Stimulated activated CD4-positive, alpha-beta T cell treated with anti-CD3 and anti-CD28 coated beads, Interleukin-15, amount 100 ng/mL, for 48 hours (primary cell): ENCODE measurements at regions not wholly inside any gene's neighbourhood (a gene's known extent, or its start where the extent isn't known, plus 50 kb on each side); places are given as distances from the start of the nearest gene placed in this dataset.

ENCODE experiments used
- DNase-seq, 2 donors: peaks; one replicate each; pipeline ENCODE4 v3.0.0-alpha.2; 2020; ENCODE audit warnings: low read depth in 2 of 2

DNA sequence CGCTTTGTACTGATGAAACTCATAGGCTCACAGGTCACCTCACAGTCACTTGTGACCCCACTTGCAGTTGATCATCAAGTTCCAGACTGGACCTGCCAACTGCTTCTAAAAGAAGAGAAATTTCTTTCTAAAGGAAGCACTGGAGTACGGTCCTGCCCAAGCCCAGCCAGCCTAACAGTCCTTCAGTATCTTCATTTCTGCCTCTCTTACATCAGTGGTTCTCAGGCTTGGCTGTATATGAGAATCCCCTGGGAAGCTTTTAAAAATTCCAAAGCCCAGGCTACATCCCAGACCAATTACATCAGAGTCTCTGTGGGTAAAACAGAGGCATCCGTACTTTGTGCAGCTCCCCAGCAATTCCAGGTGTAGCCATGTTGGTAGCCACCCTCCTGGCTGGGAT, 282.1 kb downstream of the NFIB start:
- no peak for DNase-seq

DNA sequence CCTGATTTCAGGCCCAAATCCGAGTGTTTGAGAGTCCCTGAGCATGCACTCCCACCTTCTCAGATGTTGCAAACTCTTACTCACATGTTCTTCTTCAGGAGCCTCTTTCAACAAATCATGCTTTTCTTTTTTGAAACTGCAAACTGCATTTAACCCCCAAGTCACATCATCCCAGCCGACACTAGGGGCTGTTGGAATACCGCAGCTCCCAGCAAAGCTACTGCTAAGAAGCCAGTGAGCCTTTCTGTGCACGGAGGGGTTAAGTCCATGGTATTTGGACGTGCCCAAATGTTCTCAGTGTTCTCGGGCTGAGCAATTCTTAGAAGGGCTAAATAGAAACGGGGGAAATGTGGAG, 282.9 kb downstream of the NFIB start:
- DNase-seq, result no peak

DNA sequence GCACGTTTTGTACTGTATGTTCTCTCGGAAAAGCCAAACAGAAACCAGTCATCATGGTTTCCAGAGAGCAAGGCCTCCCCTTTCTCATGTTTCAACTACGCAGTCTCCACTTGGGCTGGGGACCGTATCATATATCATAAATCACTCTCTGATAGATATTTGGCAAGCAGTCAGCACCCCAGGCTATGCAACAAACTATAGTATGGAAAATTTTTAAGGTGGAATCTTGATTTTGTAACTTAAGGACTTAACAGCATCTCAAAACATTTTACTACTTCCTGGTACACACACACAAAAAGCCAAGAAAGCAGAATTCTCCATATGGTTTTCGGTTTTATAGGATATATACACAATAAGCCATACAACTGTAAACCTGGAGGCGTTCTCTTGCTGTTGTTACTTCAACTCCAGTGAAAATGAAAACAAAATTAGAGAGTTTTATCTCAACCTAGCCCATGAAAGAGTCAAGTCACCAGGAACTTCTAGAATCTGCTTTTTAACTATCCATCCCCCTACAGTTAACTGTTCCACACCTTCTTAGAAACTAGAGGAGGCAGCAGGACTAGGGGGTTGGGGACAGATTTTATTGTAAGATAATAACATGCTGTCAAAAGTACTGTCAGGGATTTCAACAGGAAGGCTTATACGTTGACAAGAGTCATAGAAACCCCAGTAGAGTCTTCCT, 283.4 kb downstream of the NFIB start:
- DNase-seq, result no peak

DNA sequence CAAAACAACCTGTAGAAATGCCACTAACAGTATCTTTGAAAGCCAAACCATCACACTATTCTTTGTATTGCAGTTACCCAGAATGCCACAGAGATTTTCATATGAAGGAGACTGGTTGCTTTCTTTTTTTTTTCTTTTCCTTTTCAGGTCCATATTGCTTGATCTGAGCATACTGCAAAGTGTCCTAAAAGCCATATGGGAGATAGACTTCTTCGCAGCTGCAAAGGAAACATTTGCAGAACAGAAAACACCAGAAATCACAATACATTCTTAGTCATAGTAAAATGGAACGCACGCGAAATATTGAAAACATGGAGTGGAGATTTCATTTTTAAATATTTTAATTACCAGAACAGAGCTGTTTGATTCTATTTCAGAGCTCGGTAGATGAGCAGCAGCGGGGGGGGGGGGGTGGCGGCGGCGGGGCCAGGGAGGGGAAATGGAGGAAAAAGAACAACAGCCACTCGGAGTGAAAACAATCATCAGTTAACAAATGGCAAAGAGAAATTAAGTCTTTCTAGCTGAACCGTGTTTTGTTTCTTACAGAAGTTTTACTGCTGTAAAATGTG, 284.1 kb downstream of the NFIB start:
- no peak for DNase-seq

DNA sequence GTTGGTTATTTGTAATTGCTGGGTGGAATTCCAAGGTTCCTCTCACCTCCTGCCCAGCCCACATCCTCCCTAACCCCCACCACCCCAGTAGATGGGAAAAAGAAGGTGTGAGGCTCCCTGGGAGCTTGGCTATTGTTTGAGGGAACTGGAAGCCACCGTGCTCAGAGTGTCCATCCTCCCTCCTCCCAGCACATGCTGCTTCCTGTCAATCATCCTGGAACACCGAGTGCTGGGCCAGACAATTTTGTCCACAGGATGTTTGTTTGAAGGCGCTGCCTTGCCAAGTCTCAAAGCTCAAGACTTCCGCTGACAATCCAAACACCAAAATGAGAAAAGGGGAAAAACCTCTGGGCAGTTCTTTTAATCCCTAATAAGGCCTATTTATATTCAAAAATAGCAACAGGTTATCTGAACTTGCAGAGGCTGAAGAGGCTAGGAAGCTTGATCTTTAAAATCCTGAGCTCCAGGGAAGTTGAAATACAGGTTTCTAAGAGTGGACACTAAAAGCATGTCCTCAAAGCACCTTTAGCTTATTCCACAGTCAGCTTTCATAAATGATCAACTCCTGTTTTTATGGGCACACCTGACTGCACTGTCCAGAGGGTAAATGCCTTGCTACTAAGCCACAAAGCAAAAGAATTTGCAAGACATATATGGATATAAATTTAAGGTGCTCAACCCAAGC, 286.7 kb downstream of the NFIB start:
- no peak for DNase-seq

DNA sequence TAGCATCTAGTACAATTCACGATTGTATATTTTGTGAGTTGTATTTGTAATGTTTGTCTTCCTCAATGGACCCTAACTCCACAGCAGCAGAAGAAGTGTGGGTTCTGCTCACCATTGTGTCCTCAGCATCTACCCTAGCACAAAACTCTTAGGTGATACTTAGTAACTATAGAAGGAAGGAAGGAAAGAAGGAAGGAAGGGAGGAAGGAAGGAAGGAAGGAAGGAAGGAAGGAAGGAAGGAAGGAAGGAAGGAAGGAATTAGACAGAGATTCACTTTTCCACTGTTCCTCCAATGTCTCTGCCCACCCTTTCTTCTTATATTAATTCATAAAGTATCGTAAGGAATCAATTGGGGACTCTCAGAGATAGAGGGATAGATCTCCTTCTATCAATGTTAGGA, 288.2 kb downstream of the NFIB start:
- DNase-seq, result no peak

DNA sequence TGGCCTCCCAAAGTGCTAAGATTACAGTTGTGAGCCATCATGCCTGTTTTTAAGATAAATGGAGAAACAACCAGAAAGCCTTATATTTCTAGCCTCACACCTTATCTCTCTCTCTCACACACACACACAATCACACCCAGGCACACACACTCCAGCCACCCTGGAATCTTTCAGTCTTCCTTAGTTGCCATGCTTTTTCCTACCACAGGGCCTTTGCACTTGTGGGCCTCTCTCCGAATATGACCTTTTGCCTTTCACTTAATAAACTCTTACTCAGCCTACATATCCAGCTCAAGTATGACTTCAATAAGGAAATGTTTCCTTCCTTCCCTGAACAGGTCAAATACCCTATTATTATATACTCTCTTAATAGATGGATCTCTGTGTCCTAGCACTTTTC, 290.7 kb downstream of the NFIB start:
- DNase-seq, result no peak

DNA sequence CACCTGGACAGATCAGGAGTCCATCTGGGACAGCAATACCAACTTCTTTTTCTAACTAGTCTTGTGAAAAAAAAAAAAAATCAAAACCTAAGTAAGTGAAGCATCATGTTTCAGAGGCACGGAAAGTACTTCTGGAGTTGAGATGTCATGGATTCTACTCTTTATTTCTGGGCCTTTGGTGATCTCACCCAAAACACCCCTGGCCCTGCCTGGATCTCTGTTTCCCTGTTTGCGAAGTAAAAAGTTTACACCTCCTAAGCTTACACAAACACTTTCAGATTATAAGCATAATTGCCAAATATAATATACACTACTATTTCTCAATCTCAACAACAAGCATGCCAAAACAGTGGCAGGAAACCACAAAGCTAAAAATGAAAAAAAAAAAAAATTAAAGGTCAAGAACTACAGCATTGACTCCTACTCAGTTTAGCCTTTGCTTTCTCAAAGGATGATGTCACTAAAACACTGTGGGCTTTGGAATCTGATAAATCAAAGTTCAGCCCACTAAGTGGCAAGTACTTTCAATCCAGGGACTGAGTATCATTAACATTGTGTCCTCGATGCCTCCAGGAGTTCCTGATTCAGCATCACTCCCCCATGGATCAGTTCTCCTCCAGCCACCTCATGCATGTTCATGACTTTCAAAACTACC, 291.9 kb downstream of the NFIB start:
- no peak for DNase-seq

DNA sequence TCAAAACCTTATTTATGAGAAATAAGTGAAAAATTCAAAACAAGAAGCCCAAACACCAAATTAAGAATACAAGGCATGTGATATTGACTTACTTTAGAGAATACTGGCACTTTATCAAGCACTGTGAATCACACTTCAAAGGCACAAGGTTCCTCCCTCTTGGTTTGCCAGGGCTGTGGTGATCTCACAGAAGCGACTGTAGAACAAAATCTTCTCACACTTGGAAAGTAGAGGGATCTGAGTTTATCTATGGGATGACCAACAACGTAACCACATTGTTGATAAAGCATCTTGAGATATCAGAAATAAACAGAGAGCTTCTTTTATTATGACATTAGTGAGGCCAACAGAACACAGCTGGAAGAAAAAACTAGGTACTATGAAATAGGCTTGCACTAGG, 295.9 kb downstream of the NFIB start:
- DNase-seq, result no peak

DNA sequence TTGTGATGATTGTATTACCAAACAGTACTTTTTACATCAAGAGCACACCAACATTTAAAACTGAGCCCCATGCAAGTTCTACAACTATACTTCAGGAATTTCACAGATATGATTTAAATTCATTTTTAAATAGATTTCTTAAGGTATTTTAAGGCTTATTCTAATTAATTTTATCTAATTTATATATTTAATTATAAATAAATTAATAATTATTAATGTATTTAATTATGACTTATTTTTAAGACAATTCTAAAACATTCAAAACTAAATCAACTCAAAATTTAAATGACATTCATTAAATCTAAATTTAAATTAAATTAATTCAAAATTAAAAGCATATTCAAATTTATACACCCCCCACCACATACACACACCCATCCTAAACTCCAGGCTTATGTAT, 299.2 kb downstream of the NFIB start:
- no peak for DNase-seq

DNA sequence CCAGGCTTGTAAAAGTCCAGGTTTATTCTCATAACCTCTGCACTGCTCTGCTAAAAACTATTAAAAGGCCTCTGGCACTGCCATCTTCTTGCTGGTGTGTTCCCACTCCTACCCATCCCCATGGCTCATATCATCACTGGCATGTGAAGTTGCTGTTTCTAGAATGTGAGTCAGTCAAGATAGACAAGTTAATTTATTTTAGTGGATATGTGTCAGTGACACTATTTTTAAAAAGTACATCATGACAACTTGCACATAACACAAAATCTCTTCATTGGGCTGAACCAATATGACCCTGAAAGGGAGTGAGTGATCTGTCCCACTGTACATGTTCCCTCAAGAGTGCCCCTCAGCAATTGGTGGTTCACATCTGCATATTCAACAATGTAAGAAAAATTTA, 299.7 kb downstream of the NFIB start:
- DNase-seq, result no peak

DNA sequence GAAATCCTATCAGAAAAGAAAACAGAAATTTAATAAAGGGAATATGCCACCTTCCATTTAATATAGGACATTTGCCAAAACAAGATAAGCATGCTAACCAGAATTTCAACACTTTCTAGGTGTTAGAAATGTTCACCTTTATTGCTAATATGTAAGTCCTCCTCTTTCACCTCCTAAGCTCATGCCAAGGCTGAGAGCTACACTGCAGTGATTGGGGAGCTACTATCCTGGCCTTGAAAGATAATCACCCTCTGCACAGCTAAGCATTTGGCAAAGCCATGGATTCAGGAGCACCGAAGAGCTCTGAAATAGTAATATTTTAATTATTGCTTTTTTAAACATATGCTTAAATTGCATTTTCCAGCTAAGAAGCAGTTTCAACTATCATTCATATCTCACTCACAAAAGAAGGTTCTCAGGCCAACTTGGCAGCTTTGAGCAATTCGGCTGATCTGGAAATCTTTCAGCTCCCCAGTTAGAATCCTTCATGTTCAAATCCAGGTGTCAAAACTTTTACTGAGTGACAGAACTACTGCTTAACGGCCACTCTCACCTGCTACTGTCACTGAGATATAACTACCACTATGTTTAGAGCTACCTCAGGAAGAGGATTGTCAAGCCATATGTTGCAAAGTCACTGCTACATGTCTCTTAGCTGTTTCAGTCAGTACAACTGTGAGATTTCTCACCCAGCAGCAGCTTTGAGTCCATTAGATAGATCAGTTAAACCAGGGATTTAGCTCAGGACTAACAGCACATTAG, 302.0 kb downstream of the NFIB start:
- DNase-seq, result no peak

DNA sequence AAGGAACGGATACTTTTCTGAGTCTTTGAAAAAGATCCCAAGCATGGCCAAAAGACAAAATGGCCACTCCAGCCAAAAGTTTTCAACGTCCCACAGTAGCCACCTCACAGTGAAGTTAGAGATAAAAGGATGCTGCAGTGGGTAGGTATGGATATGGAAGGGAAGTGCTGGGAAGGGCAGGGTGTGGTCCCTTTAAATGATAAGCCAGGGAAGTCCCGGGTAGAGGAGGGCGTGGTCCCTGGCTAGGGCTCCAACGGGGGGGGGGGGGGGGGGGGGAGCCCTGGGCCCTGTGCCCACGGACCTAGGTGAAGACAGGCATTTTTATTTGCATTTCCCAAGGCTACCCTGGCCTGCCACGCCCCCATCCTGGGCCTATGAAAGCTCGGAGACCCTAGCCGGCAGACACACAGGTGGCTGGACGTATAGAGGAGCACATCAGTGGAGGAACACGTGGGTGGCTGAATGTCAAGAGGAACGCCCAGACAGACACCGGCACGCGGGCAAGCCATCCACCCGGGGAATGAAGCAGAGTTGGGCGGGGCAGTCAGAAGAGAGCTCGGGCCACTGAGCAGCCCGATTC, 306.7 kb downstream of the NFIB start:
- DNase-seq, result no peak

DNA sequence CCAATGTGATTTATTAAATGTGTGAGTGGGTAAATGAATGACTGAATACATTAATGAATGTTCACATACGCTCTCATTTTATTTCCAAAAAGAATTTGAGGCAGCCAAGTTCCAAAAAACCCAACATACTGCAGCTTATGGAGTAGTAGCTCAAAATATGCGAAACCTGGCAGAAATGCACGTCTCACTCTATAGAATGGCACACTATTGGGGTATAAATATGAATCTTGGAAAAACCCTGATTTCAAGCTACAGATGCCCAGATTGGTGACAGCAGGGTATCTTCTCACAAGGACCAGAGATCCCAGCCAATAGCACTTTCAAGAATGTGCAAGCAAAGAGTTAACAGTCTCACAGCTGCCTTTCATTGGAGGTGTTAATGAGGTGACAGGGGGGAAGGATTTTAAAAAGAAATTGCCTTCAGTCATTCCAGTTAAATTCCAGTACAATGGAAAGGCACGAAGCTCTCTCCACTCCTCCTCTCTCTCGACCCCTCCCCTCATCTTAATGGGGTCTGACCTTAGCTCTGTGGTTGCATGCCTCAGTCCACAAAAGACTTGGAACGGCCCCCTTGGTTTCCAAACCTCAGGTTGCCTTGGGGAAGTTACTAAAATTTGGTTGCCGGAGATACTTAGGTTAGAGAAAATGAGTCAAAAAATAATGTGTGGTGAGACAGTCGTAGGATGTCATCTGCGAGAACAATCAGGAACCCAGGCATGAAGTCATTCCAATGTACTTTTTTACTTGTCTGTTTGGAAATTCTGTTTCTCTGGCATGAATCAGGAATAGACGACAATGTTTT, 307.4 kb downstream of the NFIB start:
- DNase-seq, result no peak

DNA sequence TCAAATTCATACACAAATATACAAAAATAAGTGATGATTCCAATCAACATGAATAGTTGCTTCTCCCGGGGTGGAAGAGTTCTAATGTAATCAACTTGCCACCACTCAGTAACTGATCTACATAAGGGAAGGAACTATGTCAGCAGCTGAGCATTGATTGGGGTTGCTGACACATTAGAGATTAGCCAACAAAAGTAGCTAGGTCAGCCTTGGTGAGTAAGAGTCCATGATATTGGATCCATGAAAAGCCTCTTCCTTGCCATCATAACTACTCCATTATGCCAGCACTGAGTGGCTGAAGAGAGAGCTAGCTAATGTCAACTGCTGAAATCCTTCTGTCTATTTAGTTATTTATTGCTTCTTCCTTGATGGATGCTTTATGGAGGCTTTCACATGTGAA, 309.8 kb downstream of the NFIB start:
- DNase-seq, result no peak

DNA sequence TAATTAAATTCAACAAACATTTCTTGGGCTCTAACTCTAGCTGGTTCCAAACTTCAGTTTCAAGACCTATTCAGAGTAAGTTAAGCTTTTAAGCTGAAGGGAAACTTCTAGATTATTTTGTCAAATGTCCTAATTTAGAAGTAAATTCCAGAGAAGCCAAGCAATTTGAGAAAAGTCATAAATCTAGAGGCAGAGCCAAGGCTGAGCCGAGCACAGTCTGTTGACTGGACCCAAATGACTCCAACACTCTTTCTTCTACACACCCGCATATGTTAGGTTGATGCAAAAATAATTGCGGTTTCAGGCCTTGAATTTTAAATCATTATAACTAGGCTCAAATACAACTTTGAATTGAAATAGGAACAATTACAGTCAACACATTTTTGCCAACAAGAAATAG, 319.7 kb downstream of the NFIB start:
- no peak for DNase-seq

DNA sequence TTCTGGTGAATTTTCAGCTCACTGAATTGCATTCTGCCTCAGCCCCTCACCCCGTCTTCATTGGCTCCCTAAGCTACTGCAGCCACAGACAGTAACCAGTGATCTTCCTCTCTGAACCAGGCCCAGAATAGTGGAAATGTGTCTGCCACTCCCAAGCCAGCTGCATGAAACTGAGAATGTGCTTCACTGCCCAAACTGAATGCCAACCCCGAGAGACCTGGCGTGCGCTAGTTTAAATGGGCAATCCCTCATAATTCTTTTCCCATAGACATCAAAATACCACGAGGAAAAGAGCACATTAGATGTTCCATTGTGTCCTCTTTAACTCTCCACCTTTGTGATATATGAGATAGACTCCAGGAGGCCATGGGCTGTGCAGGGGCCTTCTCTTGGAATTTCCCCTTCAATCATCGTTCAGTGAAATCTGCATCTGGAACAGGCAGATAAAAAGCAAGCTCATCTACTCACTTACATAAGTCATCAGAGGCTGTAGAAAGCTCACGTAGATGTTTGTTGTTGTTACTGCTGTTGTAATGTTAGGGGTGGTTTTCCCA, 320.2 kb downstream of the NFIB start:
- no peak for DNase-seq

DNA sequence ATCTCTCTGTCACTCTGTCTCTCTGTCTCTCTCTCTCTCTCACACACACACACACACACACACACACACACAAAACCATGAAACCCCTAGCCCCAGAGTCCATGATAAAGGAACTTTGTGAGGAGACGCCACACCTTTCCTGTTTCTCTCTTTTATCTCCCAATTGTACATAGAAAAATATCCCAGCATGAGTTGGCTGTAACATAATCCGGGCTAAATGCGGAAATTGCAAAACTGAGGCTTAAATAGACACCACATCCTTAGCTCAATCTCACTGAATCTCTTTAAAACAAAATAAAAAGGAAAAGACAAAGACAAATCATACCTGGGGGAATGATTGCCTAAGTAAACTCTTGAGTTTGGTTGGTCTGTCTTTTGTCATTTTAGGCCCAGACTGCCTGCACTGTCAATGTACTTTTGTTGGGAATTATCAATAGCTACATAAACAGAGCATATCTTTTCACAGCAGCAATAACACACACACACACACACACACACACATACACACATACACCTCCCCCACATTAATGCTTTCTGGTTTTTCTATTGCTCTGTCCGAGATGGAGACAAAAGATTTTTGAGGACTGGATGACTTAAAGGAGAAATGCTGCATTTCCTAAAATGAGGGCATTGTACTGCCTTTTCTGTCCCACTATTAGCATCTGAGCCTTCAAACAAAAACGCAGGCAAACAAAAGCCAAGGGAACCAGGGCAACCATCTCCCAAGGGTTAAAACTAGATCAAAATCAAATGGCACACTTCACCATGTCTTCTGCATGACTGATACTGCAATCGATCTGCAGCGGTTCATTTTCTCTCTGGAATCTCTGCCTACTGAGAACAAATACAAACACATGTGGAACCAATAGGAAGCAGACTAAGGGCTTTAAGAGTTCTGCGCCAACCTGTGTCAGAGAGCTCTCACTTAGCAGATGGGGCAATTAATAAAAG, 321.5 kb downstream of the NFIB start:
- no peak for DNase-seq

DNA sequence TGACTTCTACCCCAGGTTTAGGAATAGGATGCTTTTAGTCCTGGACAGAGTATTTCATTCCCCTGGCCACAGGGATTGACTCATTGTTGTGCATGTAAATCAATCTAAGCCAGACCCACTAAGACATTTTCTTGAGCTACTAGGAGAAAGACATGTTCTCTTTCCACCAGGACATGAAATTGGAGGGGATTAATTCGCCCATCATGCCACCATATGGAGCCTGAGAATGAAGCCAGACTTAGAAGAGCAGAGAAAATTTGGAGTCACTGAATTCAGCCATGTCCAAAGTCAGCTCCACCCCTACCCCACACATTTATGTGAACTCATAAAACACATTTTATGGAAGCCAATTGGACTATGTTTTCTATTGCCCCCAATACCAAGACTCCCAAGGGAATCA, 322.5 kb downstream of the NFIB start:
- DNase-seq, result no peak

DNA sequence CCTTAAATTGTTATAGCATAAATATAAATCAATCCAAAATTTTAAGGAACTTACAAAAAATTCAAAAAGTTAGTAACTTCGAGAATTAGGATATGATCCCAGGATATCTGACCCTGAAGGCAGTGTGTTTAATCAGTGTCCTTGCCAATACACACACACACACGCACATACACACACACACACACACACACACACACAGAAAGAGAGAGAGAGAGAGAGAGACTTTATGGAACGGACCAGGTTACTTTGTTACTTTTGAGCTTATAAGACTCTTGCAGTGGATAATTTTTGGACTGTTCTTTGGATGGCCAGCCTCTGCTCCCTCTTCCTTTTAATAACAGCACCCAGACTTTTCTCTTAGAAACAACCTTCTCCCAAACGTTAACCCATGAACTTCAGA, 322.9 kb downstream of the NFIB start:
- no peak for DNase-seq
